Neural cell (in vitro differentiated cells): ENCODE measurements at regions not wholly inside any gene's neighbourhood (a gene's known extent, or its start where the extent isn't known, plus 50 kb on each side); places are given as distances from the start of the nearest gene placed in this dataset.

Experiments
- H2AFZ ChIP-seq: fragments of 200-600, 300-800 bp; sonication (generic), shearing (Covaris generic); 2 replicates; pipeline ENCODE4 v1.6.0; 2014; ENCODE audit warnings: low read depth, mild to moderate bottlenecking, antibody characterized with exemption, low read length, moderate library complexity
- H3F3A ChIP-seq: fragments of 200-600 bp; shearing (Covaris generic); 2 replicates; pipeline ENCODE4 v1.6.1; 2016; ENCODE audit warnings: mild to moderate bottlenecking, moderate library complexity, mixed read lengths, antibody characterized with exemption, low read length; ENCODE audit not compliant: insufficient read depth, poor library complexity, severe bottlenecking
- H3K27ac ChIP-seq: fragments of 200-600, 300-800 bp; sonication (generic), shearing (Covaris generic); 2 replicates; pipeline ENCODE4 v1.5.1; 2014; ENCODE audit warnings: mild to moderate bottlenecking, low read length, moderate library complexity
- H3K27me3 ChIP-seq: fragments of 300-800, 200-600 bp; sonication (generic), shearing (Covaris generic); 2 replicates; pipeline ENCODE4 v1.6.0; 2014; ENCODE audit warnings: mild to moderate bottlenecking, low read depth, low read length, moderate library complexity; ENCODE audit not compliant: insufficient read depth
- H3K36me3 ChIP-seq: fragments of 300-800, 200-600 bp; sonication (generic), shearing (Covaris generic); 2 replicates; pipeline ENCODE4 v1.5.1; 2014; ENCODE audit warnings: mild to moderate bottlenecking, antibody characterized with exemption, low read length, moderate library complexity; ENCODE audit not compliant: insufficient read depth
- H3K4me2 ChIP-seq: fragments of 300-800, 200-600 bp; sonication (generic), shearing (Covaris generic); 2 replicates; pipeline ENCODE4 v1.6.0; 2014; ENCODE audit warnings: mild to moderate bottlenecking, low read length
- H3K4me3 ChIP-seq: fragments of 300-800, 200-600 bp; sonication (generic), shearing (Covaris generic); 2 replicates; pipeline ENCODE4 v1.5.1; 2014; ENCODE audit warnings: mild to moderate bottlenecking, low read length, moderate library complexity
- H3K79me2 ChIP-seq: fragments of 200-600 bp; shearing (Covaris generic); replicated peaks from 2 replicates; pipeline ENCODE4 v1.6.0; 2014; ENCODE audit warnings: mild to moderate bottlenecking, low read length, moderate library complexity; ENCODE audit not compliant: insufficient read depth
- H3K9ac ChIP-seq: fragments of 300-800, 200-600 bp; sonication (generic), shearing (Covaris generic); 2 replicates; pipeline ENCODE4 v1.6.1; 2016; ENCODE audit warnings: mild to moderate bottlenecking, low read length, mixed read lengths
- H3K9me2 ChIP-seq: fragments of 200-600 bp; shearing (Covaris generic); 2 replicates; pipeline ENCODE4 v1.6.1; 2016; ENCODE audit warnings: mild to moderate bottlenecking, low read length, mixed read lengths; ENCODE audit not compliant: insufficient read depth
- H3K9me3 ChIP-seq: fragments of 200-600, 300-800 bp; sonication (generic), shearing (Covaris generic); 2 replicates; pipeline ENCODE4 v1.6.1; 2016; ENCODE audit warnings: mild to moderate bottlenecking, mixed run types, low read length, moderate library complexity, mixed read lengths
- H4K20me1 ChIP-seq: fragments of 200-600 bp; shearing (Covaris generic); 2 replicates; pipeline ENCODE4 v1.6.1; 2016; ENCODE audit warnings: mild to moderate bottlenecking, mixed run types; ENCODE audit not compliant: insufficient read depth
- EP300 ChIP-seq: fragments of 450-650 bp; conservative IDR thresholded peaks from 2 replicates; pipeline ENCODE4 v1.6.1; 2014; ENCODE audit warnings: antibody characterized with exemption, mild to moderate bottlenecking, moderate library complexity; ENCODE audit not compliant: poor library complexity, severe bottlenecking
- EZH2 ChIP-seq: fragments of 200-600, 300-800 bp; shearing (Covaris generic), sonication (generic); IDR thresholded peaks from 2 replicates; pipeline ENCODE4 v1.6.1; 2014; ENCODE audit warnings: antibody characterized with exemption, low read length, borderline replicate concordance, mild to moderate bottlenecking; ENCODE audit not compliant: insufficient read depth, poor library complexity, severe bottlenecking
- MXI1 ChIP-seq: fragments of 450-650 bp; conservative IDR thresholded peaks from 2 replicates; pipeline ENCODE4 v1.6.1; 2014; ENCODE audit warnings: antibody characterized with exemption, mild to moderate bottlenecking; ENCODE audit not compliant: poor library complexity, severe bottlenecking
- POLR2AphosphoS5 ChIP-seq: IDR thresholded peaks from 2 replicates; pipeline ENCODE4 v1.6.1; 2012
- RAD21 ChIP-seq: fragments of 450-650 bp; conservative IDR thresholded peaks from 2 replicates; pipeline ENCODE4 v1.6.1; 2014; ENCODE audit warnings: antibody characterized with exemption, mild to moderate bottlenecking, moderate library complexity
- SMC3 ChIP-seq: fragments of 450-650 bp; conservative IDR thresholded peaks from 2 replicates; pipeline ENCODE4 v1.6.1; 2014; ENCODE audit warnings: antibody characterized with exemption, mild to moderate bottlenecking, moderate library complexity; ENCODE audit not compliant: poor library complexity
- TAF1 ChIP-seq: IDR thresholded peaks from 2 replicates; pipeline ENCODE4 v1.6.1; 2012; ENCODE audit warnings: low read depth
- TF ChIP-seq, protein P1 (sequence below): fragments of 450-650 bp; IDR thresholded peaks from 2 replicates; pipeline ENCODE4 v1.5.1; 2014; ENCODE audit warnings: antibody characterized with exemption, mild to moderate bottlenecking, moderate library complexity; ENCODE audit not compliant: poor library complexity, severe bottlenecking
- TF ChIP-seq, protein P2 (sequence below): IDR thresholded peaks from 2 replicates; pipeline ENCODE4 v1.6.1; 2012; ENCODE audit warnings: borderline replicate concordance

DNA sequence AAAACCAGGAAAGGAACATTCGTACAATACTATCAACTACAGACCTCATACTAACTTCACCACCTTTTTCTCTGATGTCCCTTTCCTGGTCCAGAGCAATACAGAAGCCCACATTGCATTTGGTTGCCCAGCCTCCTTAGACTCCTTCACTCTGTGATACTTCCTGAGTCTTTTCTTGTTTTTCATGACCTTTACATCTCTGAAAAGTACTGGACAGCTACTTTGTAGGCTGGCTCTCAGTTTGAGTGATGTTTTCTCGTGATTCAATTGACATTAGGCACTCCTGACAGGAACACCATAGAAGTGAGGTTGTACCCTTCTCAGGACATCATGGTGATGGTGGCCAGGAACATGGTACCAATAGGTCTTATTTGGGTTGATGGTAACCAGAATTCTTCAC, 185.9 kb upstream of the SLC39A10 start:
- H3K4me3 ChIP-seq, result no peak overlapping the region
- no peaks in the 10 kb centered on the region for H3K27me3 ChIP-seq
- no peak overlapping the region for H3K27ac ChIP-seq
- no peaks in the 10 kb centered on the region for H3K79me2 ChIP-seq
- no peaks in the 10 kb centered on the region for H3K36me3 ChIP-seq
- no peaks in the 10 kb centered on the region for H3K9me3 ChIP-seq
- no peaks in the 10 kb centered on the region for H3F3A ChIP-seq
- no peaks in the 10 kb centered on the region for H3K9me2 ChIP-seq
- no peak for TF ChIP-seq RAD21
- TF ChIP-seq POLR2AphosphoS5, result no peak
- TF ChIP-seq, protein P1, sequence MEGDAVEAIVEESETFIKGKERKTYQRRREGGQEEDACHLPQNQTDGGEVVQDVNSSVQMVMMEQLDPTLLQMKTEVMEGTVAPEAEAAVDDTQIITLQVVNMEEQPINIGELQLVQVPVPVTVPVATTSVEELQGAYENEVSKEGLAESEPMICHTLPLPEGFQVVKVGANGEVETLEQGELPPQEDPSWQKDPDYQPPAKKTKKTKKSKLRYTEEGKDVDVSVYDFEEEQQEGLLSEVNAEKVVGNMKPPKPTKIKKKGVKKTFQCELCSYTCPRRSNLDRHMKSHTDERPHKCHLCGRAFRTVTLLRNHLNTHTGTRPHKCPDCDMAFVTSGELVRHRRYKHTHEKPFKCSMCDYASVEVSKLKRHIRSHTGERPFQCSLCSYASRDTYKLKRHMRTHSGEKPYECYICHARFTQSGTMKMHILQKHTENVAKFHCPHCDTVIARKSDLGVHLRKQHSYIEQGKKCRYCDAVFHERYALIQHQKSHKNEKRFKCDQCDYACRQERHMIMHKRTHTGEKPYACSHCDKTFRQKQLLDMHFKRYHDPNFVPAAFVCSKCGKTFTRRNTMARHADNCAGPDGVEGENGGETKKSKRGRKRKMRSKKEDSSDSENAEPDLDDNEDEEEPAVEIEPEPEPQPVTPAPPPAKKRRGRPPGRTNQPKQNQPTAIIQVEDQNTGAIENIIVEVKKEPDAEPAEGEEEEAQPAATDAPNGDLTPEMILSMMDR, result no peak
- no peak for TF ChIP-seq SMC3
- TF ChIP-seq MXI1, result no peak
- TF ChIP-seq TAF1, result no peak
- no peak for TF ChIP-seq EZH2
- no peak for TF ChIP-seq EP300
- TF ChIP-seq, protein P2, sequence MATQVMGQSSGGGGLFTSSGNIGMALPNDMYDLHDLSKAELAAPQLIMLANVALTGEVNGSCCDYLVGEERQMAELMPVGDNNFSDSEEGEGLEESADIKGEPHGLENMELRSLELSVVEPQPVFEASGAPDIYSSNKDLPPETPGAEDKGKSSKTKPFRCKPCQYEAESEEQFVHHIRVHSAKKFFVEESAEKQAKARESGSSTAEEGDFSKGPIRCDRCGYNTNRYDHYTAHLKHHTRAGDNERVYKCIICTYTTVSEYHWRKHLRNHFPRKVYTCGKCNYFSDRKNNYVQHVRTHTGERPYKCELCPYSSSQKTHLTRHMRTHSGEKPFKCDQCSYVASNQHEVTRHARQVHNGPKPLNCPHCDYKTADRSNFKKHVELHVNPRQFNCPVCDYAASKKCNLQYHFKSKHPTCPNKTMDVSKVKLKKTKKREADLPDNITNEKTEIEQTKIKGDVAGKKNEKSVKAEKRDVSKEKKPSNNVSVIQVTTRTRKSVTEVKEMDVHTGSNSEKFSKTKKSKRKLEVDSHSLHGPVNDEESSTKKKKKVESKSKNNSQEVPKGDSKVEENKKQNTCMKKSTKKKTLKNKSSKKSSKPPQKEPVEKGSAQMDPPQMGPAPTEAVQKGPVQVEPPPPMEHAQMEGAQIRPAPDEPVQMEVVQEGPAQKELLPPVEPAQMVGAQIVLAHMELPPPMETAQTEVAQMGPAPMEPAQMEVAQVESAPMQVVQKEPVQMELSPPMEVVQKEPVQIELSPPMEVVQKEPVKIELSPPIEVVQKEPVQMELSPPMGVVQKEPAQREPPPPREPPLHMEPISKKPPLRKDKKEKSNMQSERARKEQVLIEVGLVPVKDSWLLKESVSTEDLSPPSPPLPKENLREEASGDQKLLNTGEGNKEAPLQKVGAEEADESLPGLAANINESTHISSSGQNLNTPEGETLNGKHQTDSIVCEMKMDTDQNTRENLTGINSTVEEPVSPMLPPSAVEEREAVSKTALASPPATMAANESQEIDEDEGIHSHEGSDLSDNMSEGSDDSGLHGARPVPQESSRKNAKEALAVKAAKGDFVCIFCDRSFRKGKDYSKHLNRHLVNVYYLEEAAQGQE, result no peak
- no peak overlapping the region for H2AFZ ChIP-seq
- H3K4me2 ChIP-seq, result no peak overlapping the region
- H3K9ac ChIP-seq, result no peak overlapping the region
- H4K20me1 ChIP-seq, result no peaks in the 10 kb centered on the region

DNA sequence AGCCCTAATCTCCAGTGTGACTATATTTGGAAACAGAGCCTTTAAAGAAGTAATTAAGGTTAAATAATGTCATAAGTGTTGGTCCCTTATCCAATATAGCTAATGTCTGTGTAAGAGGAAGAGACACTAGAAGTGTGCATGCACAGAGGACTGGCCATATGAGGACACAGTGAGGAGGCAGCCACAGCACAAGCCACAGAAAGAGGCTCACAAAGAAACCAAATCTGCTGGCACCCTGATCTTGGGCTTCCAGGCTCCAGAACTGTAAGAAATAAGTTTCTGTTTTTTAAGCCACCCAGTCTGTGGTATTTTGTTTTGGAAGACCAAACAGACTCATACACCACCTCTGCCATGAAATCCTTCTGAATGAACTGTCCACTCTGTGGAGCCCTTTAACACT, 186.4 kb upstream of the SLC39A10 start:
- H3F3A ChIP-seq, result no peaks in the 10 kb centered on the region
- H3K79me2 ChIP-seq, result no peaks in the 10 kb centered on the region
- H3K9me2 ChIP-seq, result no peaks in the 10 kb centered on the region

More for the DNA sequence above, 186.4 kb upstream of the SLC39A10 start:
- Histone ChIP-seq H3K27me3 (no peaks in the 10 kb centered on the region), H3K36me3 (no peaks in the 10 kb centered on the region), H3K9me3 (no peaks in the 10 kb centered on the region), H2AFZ (no peak overlapping the region), H3K27ac (no peak overlapping the region), H4K20me1 (no peaks in the 10 kb centered on the region), H3K9ac (no peak overlapping the region), H3K4me2 (no peak overlapping the region), H3K4me3 (no peak overlapping the region)
- TF ChIP-seq SMC3 (no peak), EZH2 (no peak)
- TF ChIP-seq, protein P2, result no peak
